ENCODE measurements at regions not wholly inside any gene's neighbourhood (a gene's known extent, or its start where the extent isn't known, plus 50 kb on each side); places are given as distances from the start of the nearest gene placed in this dataset.

DNA sequence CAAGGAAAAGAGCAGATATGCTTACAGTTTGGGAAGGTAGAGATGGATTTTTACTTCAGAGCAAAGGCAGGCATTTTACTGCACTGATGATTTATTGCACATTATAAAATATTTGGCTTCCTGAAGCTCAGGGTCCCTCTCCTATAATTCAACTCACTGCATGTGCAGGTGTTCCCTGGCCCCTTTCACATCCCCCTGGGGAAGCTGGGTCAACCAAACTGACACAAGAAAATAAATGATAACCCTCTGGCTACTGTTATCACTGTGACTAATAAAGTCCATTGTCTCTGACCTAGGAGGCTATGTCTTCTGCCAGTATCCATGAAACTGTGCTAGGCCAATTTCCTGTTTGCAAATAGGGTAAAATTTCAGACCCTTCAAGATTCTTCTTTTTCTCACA is 163.1 kb downstream of the ARL6IP6 start:
- DNase-seq (ENCODE audit: low read depth in 2 of 3, low spot score in 2 of 3) = no peak

DNA sequence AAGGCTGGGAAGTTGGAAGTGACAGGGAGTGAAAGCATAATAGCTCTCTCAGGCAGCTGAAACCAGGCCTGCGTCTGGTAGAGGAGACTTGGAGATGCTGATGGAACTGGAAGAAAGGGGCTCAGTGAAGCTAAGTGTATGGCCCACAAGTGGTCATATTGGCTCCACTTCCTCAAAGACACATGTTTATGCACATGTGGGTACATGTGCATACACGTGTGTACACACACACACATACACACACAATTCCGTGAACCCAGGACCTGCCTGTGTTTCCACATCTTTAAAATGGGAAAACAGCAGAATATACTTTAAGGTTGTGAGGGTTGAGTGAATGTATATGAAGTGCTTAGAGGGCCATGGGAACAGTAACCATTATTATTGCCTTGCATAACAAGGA is 160.9 kb downstream of the ARL6IP6 start:
- no peak for DNase-seq (ENCODE audit: low read depth in 2 of 3, low spot score in 2 of 3)

DNA sequence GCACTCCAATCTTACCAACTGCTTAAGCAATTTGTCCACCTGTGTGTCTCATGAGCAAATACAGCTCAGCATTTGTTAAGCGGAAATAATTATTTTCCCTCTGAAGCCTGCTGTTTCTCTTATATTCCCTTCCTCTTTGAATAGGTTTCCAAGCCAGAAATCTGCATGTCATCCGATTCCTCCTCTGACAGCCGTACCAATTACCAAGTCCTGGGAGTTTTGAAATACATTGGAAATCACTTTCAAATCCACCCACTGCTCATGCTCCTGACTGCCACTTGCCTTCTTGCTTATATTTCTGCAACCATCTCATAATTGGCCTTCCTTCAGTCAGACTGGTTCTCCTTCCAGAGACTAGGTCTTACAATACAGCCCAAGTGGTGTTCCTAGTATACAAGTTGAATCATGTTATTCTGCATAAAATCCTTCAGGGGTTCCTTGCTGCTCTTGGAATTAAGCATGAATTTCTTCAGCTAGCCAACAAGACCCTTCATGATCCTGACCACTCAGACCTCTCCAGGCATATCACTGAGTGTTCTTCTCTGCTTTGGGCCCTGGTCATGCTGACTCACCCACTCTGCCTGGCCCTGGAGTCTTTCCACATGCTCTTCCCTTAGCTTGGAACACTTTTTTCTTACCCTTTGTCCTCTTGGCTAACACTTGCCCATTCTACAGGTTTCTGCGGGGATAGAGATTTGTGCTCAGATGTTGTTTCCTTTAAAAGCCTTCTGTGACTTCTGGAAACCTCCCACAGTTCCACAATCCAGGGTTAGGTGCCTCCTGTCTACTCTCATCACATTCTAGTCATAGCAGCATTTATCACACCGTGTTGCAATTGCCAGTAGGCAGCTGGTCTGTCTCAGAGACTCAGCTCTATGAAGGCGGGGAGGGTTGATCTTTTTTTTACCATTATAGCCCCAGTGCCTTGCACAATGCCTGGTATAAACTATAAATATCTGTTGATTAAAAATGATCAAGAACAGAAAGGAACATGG is 157.6 kb downstream of the ARL6IP6 start:
- DNase-seq (ENCODE audit: low read depth in 2 of 3, low spot score in 2 of 3) = no peak

DNA sequence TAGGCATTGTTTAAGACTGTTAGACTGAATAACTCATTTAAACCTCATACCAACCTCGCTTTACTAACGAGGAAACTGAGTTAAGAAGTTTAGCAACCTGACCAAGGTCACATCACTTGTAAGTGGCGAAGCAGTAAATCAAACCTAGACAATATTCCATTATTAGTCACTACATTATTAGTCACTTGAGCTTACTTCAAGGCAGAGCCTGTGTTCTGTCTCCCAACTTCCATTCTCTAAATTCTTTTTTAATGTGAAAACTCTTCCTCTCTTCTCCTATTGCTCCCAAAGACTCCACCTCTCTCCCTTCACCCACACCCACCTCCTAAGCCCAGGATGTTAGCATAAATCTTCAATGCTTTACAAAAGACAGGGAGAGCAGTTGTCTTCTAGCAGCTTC is 156.5 kb downstream of the ARL6IP6 start:
- no peak for DNase-seq (ENCODE audit: low read depth in 2 of 3, low spot score in 2 of 3)

DNA sequence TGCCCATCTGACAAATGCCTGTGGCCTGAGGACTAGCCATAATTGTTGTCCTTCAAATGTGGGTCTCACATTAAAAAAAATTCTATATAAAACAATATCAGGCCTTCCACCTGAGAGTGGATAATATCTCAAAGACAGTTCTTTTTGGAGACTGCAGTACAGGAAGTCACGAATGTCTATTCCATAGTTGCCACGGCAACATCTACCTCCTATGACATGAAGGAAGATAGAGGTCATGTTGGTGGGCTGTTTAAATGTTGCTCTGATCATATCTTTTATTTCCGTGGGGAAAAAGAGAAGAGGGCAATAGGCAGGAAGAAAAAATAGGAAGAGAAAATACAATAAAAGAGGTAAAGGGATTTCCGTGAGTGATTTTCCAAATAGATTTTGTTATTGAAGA is 151.8 kb downstream of the ARL6IP6 start:
- DNase-seq (ENCODE audit: low read depth in 2 of 3, low spot score in 2 of 3) = no peak

DNA sequence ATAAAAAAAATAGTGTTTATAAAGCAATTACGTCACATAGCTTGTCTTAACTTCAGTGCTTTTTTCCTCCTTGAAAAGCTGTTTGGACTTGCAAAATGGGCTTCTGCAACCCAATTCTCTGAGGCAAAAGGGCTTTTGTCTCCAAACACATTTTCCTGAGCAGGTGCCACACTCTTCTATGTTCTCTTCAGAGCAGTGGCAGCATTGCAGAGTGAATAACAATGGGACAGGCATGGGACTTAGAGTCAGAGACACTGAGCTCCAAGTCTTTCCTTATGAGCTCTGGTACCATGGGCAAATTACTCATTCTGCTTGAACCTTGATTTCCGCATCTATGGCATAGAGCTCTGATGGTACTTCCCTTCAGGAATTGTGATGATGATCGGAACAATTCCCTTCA is 149.0 kb downstream of the ARL6IP6 start:
- DNase-seq (ENCODE audit: low read depth in 2 of 3, low spot score in 2 of 3) = no peak

DNA sequence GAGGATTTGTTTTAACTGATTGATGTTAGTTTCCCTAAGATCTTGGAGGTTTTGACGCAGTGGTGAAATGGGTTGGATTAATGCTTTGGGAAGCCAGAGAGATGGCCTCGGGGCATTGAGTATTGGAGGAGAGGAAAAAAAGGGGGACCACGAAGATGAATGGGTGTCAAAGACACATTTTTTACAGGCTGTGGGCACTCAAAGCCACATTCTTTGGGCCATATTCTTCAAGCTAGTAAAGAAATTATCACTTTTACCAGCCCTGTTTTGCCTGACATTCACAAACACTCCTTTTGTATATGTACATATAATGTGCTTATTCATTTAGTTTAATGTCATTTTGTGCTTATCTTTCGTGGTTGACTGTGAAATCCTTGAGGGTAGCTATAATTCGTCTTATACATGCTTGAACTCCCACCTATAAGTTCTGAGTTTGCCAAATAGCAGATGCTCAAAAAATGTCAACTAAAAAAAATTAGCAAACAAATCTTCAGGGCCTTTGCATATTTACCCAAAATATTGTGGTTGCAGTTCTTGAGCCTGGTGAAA is 146.3 kb downstream of the ARL6IP6 start:
- DNase-seq (ENCODE audit: low read depth in 2 of 3, low spot score in 2 of 3) = no peak

DNA sequence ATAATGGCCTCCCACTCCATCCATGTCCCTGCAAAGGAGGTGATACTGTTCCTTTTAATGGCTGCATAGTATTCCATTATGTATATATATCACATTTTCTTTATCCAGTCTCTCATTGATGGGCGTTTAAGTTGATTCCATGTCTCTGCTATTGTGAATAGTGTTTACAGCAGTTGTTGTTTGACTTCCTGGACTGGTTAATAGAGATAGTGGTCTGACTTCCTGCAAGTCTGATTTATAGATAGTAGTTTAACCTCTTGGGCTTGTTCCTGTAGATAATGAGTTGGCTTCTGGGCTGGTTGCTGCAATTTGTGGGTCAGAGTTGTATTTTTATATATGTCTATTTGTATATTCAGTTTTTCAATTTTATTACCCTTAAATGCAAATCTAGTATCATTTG is 145.4 kb downstream of the ARL6IP6 start:
- DNase-seq (ENCODE audit: low read depth in 2 of 3, low spot score in 2 of 3) = no peak

DNA sequence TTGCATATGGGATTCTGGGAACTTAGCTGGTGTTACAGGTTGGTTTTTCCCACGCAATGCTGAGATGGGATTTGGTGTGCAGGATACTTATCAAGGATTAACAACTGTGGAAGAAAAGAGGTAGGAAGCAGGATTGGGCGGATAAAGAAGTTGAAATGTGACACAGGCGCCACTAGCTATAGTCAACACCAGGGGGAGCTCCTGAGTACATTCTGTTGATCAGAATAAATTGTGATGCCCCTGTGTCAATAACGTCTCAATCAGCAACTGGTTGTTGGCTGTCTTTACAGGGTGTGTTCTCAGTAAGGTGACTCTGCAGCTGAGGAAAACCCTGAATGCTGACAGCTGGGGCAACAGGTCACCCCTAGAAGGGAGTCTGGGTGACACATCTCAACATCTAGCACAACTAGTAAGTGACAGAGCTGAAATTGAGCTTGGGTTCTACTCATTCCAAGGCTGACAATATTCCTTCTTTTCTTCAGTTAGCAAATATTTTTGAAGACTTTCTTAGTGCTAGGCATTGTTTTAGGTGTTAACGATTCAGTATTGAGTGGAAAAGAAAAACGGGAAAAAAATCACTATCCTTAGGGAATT is 143.0 kb downstream of the ARL6IP6 start:
- peak in 1 of 3 experiments; percentile 2 for DNase-seq (ENCODE audit: low read depth in 2 of 3, low spot score in 2 of 3)

DNA sequence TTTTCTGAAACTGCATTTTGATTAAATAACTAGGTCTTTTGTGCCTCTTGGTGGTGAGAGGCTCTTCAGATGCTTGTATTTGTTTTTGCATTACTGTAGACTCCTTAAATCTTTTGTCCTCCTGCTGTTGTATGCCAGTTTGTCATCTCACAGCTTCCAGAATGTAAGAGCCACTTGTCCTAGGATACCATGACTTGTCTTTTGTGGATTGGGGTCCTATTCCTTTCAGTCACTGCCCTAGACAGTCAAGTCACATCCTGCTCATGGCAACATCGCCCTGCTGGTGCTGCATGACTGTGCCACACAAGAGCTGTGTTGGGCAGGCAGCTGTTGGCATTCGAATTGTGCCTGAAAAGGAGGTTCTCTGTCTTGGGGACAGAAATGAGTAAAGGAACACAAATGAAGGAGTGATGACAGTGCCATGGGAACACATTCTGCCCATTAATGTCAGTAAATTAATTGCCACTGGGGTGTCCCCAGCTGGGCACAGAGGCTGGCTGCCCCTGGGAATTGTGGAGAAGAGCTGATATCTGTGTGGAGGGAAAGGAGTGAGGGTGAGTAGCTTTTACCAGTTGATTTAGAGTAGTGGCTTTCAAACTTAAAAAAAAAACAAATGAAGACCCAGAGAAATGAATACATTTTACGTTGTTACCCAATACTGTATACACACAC is 140.3 kb downstream of the ARL6IP6 start:
- DNase-seq (ENCODE audit: low read depth in 2 of 3, low spot score in 2 of 3) = no peak

DNA sequence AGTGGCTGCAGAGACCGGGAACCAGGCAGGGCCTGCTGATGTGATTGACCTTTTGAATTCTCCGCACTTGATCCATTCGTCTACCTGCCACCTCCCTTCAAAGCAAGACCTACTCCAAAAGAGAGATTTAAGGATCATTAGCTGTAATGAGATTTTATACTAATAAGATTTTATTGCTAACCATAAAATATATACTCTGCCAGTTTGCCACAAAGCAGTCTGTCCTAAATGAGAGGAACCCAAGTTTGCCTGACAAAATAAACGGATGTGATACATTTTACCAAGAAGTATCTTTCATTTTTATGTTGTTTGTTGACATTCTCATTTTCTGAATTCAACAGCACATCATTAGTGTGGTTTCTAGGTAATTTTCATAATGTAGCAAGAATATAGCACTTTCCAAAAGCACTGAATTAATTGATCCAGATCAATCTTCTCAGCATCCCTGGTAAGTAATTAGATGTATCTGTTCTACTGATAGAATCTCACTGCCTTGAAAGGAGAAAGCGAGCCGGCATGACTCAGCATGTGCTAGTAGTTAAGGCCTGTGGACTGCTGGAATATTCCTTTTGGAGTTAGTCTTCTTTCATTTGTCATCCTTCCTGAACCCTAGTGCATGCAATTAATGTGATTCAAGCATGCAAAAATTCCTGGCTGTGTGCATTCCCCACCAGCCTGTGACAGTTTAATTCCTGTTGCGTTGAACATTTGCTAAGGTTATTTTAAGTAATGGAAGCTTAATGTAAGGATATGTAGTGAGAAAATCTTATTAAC is 128.5 kb downstream of the ARL6IP6 start:
- no peak for DNase-seq (ENCODE audit: low read depth in 2 of 3, low spot score in 2 of 3)

DNA sequence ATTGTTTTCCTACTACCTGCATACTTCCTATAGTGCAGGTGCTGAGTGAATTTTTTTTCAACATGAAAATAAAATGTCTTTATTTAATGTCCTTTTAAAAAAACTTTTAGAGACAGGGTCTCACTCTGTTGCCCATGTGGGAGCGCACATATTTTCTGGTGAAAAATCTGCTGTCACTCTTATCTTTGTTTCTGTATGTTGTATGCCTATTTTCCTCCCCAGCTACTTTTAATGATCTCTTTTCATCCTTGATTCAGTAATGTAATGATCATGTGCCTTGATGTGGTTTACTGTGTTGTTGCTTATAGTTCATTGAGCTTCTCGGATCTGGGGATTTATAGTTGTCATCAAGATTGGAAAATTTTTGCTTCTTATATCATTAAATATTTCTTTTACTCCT is 117.3 kb downstream of the ARL6IP6 start:
- DNase-seq (ENCODE audit: low read depth in 2 of 3, low spot score in 2 of 3) = no peak

DNA sequence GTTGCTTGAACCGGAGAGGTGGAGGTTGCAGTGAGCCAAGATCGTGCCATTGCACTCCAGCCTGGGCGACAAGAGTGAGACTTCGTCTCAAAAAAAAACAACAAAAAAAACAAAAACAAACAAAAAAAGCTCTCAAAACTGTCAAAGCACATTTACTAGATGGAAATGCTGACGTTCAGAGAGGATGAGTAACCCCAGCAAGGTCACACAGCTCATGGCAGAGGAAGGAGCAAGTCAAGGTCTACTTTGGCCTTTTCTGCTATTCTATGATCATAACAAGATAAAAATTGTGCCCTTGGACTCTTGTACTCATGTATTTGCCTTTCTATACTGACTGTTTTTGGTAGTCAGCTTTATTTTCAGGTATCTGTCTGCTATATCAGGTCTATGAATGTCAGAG is 109.5 kb downstream of the ARL6IP6 start:
- no peak for DNase-seq (ENCODE audit: low read depth in 2 of 3, low spot score in 2 of 3)

DNA sequence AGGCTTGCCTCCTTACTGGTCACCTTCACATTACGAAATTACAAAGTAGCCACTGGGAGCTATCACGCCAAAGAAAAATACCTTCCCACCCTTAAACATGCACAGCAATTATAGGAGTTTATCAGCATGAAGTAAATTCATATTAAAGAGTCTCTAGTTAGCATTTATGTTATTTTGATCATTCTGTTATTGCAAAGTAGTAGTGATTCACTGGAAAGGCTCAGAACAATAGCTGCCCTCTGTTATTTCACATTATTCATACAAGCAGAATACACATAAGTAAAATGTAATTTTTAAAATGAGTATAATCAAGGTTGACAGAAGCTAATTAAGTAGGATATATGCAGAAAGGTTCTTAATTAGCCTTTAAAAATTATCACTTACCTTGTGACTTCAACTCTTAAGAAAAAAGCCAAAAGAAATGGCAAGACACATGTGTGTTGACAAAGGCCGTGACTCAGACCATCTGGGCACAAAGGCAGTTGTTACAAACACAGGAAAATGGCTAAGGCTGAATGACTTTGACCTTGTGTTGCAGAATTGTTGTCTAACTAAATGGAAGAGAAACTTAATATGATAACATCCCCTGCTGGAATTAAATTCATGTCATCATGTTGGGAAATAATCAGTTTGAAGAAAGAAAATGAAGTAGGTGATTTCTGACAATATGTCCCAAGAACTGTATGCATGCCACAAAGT is 108.3 kb downstream of the ARL6IP6 start:
- DNase-seq (ENCODE audit: low read depth in 2 of 3, low spot score in 2 of 3) = no peak

DNA sequence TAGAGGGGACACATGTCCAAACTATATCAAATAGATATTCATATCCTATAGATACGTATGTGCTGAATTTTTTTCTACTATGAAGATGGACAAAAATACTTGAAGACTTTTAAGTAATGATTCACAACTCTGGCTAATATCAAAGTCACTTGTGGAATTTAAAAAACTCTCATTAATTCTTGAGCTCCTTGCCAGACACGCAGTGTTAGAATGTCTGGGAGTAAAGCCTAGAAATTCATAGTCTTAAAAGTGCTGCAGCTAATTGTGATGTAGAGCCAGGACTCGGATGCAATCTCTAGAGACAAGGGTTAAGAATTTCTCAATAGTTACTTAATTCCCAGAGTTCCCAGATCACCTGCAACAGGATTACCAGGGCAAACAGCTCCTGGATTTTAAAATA is 107.4 kb downstream of the ARL6IP6 start:
- no peak for DNase-seq (ENCODE audit: low read depth in 2 of 3, low spot score in 2 of 3)

DNA sequence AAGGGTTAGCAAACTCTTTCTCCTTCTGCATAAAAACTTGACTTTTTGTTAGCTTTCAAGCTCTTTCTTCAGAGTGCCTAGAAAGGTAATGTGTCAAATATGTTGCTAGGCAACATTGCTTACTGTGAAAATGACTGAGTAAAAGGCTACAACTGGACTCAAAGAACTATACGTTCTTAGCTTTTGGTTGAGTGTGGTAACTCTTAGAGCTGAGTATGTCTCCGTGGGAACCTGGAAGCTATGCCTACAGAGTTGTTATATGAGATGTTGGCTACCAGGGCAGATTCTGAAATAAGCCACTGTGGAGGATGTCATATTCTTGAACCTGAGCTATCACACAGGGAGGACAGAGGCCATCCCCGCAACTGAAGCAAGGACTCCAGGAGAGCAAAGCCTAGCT is 105.5 kb downstream of the ARL6IP6 start:
- no peak for DNase-seq (ENCODE audit: low read depth in 2 of 3, low spot score in 2 of 3)

DNA sequence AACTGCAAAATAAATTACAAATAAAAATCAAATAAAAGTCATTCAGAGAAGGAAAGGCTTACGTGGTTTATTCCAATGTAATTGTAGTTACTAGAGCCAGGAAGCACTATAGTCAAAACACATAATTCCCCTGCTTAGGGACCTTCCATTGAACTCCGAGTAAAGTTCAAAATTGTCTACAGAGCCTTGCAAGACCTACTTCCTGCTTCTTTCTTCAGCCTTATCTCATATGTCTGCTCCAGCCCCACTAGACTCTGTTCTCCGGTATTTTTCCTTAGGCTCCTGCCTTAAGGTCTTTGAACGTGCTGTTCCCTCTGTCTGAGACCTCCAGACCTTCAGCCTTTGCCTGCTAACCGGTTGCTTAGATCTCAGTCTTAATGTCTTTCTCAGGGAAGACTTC is 104.3 kb downstream of the ARL6IP6 start:
- no peak for DNase-seq (ENCODE audit: low read depth in 2 of 3, low spot score in 2 of 3)

DNA sequence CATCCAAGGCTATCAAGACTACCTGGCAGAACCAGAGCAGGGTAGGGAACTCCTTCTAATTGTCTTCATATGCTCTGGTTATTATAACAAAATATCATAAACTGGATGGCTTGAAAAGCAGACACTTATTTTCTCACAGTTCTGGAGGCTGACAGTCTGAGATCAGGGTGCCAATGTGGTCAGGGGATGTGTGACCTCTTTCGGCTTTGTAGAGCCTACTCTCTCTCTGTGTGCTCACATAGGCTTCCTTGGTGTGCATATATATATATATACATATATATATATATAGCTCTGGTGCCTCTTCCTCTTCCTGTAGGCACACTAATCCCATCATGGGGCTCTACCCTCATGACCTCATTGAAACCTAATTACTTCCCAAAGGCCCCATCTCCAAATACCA is 101.6 kb downstream of the ARL6IP6 start:
- DNase-seq (ENCODE audit: low read depth in 2 of 3, low spot score in 2 of 3) = no peak

DNA sequence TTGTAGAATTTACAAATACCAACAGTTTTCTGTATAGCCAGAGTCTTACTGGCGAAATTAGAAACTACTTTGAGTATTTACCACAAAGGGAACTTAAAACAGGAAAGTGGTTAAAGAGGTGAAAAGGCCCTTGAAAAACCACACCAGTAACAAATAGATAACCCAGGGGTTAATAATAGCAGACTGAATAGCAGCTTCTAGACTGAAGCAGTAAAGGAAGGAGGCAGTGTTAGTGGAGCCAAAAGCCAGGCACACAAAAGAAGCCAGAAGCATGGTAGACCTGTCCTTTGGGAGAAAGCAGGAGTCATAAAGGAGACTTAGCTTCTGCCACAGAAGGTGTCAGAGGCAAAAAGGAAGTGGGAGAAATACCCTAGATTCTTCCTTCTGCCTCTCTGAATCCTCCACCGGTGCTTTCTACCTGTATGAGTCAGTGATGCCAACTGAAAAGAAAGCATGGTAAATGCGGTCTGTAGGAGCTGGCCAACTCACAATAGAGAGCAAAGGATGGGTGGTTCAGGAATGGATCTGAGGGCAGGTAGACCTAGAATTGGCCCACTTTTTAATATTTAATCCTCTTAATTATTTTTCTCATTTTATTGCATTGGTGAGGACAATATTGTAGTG is 97.3 kb downstream of the ARL6IP6 start:
- DNase-seq (ENCODE audit: low read depth in 2 of 3, low spot score in 2 of 3) = no peak

DNA sequence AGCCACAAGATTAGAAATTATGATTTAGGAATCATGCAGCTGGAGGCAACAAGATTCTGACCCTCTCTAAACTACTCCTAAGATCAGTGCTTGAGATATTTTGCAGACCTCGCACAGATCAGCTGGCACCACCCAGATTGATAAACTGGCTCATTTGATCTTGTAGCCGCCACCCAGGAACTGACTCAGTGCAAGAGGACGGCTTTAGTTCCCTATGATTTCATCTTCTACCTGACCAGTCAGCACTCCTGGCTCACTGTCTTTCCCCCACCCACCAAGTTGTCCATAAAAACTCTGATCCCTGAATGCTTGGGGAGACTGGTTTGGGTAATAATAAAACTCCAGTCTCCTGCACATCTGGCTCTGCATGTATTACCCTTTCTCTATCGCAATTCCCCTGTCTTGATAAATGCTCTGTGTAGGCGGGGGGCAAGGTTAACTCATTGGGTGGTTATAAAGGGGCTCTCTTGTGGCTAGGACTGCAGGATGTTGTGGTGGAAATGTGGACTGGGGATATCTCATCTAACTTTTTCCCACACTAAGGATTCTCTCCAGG is 96.1 kb downstream of the ARL6IP6 start:
- no peak for DNase-seq (ENCODE audit: low read depth in 2 of 3, low spot score in 2 of 3)
